Suprapubic skin (tissue), 4 donors: ENCODE measurements at regions not wholly inside any gene's neighbourhood (a gene's known extent, or its start where the extent isn't known, plus 50 kb on each side); places are given as distances from the start of the nearest gene placed in this dataset.

Experiments
- DNase-seq, 2 donors: peaks; one replicate each; pipeline ENCODE4 v3.0.0-alpha.2; 2019; ENCODE audit warnings: low spot score in 2 of 2
- H3K27ac ChIP-seq: fragments of 200-600 bp; sonication (generic); one replicate; pipeline ENCODE4 v1.5.1; 2019
- H3K27me3 ChIP-seq: fragments of 200-600 bp; sonication (generic); one replicate; pipeline ENCODE4 v1.5.1; 2019
- H3K36me3 ChIP-seq: fragments of 200-600 bp; sonication (generic); one replicate; pipeline ENCODE4 v1.5.1; 2019
- H3K4me1 ChIP-seq: fragments of 200-600 bp; sonication (generic); one replicate; pipeline ENCODE4 v1.5.1; 2019
- H3K4me3 ChIP-seq: fragments of 200-600 bp; sonication (generic); one replicate; pipeline ENCODE4 v1.5.1; 2019; ENCODE audit warnings: mild to moderate bottlenecking
- H3K9me3 ChIP-seq: fragments of 200-600 bp; sonication (generic); one replicate; pipeline ENCODE4 v1.5.1; 2019
- EP300 ChIP-seq: sonication (generic); formaldehyde crosslinking; IDR thresholded peaks from one replicate; pipeline ENCODE4 v1.6.1; 2017; ENCODE audit warnings: antibody characterized with exemption
- POLR2A ChIP-seq, 2 donors: fragments of 450-650 bp; IDR thresholded peaks; one replicate each; pipeline ENCODE4 v1.6.1; 2017; ENCODE audit warnings: antibody characterized with exemption in 2 of 2, mild to moderate bottlenecking in 2 of 2, moderate library complexity in 2 of 2
- POLR2AphosphoS5 ChIP-seq, 3 donors: sonication (generic); formaldehyde crosslinking; IDR thresholded peaks; one replicate each; pipeline ENCODE4 v1.6.1; 2017; ENCODE audit warnings: antibody characterized with exemption in 3 of 3
- WGBS: methylation state at CpG from one replicate; pipeline ENCODE4 v1.1.5; 2018; 5-methylcytosine and 5-hydroxymethylcytosine counted together
- TF ChIP-seq, protein P1 (sequence below), 2 donors: fragments of 200-600 bp in 1 of 2; fragments of 450-650 bp in 1 of 2; sonication (generic) in 1 of 2; IDR thresholded peaks; one replicate each; pipeline ENCODE4 v1.5.1; 2016 to 2019; ENCODE audit warnings: antibody characterized with exemption in 2 of 2, mild to moderate bottlenecking in 1 of 2, moderate library complexity in 1 of 2

GRCh38 chr11:19635332-19635731, 77.3 kb upstream of the NAV2 start:
- H3K4me1 ChIP-seq: peaks cover 15% of the 10 kb centered on the region
- H3K4me3 ChIP-seq: no peak overlapping the region
- no peaks in the 10 kb centered on the region for H3K27me3 ChIP-seq
- H3K27ac ChIP-seq: no peak overlapping the region
- no peaks in the 10 kb centered on the region for H3K36me3 ChIP-seq
- DNase-seq: no peak
- TF ChIP-seq POLR2A (IDR thresholded peaks at IDR 0.05) (no peak), POLR2AphosphoS5 (IDR thresholded peaks at IDR 0.05) (no peak), EP300 (no peak)
- TF ChIP-seq, protein P1, sequence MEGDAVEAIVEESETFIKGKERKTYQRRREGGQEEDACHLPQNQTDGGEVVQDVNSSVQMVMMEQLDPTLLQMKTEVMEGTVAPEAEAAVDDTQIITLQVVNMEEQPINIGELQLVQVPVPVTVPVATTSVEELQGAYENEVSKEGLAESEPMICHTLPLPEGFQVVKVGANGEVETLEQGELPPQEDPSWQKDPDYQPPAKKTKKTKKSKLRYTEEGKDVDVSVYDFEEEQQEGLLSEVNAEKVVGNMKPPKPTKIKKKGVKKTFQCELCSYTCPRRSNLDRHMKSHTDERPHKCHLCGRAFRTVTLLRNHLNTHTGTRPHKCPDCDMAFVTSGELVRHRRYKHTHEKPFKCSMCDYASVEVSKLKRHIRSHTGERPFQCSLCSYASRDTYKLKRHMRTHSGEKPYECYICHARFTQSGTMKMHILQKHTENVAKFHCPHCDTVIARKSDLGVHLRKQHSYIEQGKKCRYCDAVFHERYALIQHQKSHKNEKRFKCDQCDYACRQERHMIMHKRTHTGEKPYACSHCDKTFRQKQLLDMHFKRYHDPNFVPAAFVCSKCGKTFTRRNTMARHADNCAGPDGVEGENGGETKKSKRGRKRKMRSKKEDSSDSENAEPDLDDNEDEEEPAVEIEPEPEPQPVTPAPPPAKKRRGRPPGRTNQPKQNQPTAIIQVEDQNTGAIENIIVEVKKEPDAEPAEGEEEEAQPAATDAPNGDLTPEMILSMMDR (IDR thresholded peaks at IDR 0.05): no peak
- no peaks in the 10 kb centered on the region for H3K9me3 ChIP-seq
- WGBS: 93% methylated on average over 3 of the region's 3 CpGs

GRCh38 chr11:19633276-19633675, 79.4 kb upstream of the NAV2 start:
- peak in 1 of 2 donors; percentile 80 for DNase-seq
- Histone ChIP-seq H3K36me3 (no peaks in the 10 kb centered on the region), H3K9me3 (no peaks in the 10 kb centered on the region), H3K4me1 (peaks cover 22% of the 10 kb centered on the region), H3K27me3 (no peaks in the 10 kb centered on the region), H3K4me3 (no peak overlapping the region), H3K27ac (no peak overlapping the region)
- TF ChIP-seq EP300 (no peak), POLR2AphosphoS5 (IDR thresholded peaks at IDR 0.05) (no peak), POLR2A (IDR thresholded peaks at IDR 0.05) (no peak)
- TF ChIP-seq, protein P1 (IDR thresholded peaks at IDR 0.05): no peak
- 48% methylated on average over 3 of the region's 7 CpGs for WGBS

DNA sequence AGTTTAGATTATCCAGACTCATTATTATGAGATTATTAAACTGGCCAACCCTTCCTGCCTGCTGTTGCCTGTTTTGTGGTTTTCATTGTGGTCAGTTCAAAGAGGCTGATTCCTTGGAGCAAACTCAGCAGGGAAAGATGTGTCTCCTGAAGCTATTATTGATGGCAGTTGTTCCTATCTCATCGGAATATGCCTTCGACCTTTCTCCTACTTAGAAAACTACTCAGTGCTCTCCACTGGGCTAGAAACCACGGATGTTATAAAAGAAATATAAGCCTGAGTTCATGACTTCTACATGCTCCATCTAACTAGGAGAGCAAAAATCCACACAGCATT, 80.2 kb upstream of the NAV2 start:
- no peak for DNase-seq
- WGBS: 49% methylated on average over 3 of the region's 3 CpGs
- peaks cover 27% of the 10 kb centered on the region for H3K4me1 ChIP-seq
- no peaks in the 10 kb centered on the region for H3K36me3 ChIP-seq
- TF ChIP-seq POLR2A (IDR thresholded peaks at IDR 0.05) (no peak), EP300 (no peak), POLR2AphosphoS5 (IDR thresholded peaks at IDR 0.05) (no peak)
- TF ChIP-seq, protein P1 (IDR thresholded peaks at IDR 0.05): no peak
- H3K27ac ChIP-seq: no peak overlapping the region
- no peaks in the 10 kb centered on the region for H3K9me3 ChIP-seq
- no peaks in the 10 kb centered on the region for H3K27me3 ChIP-seq
- H3K4me3 ChIP-seq: no peak overlapping the region

DNA sequence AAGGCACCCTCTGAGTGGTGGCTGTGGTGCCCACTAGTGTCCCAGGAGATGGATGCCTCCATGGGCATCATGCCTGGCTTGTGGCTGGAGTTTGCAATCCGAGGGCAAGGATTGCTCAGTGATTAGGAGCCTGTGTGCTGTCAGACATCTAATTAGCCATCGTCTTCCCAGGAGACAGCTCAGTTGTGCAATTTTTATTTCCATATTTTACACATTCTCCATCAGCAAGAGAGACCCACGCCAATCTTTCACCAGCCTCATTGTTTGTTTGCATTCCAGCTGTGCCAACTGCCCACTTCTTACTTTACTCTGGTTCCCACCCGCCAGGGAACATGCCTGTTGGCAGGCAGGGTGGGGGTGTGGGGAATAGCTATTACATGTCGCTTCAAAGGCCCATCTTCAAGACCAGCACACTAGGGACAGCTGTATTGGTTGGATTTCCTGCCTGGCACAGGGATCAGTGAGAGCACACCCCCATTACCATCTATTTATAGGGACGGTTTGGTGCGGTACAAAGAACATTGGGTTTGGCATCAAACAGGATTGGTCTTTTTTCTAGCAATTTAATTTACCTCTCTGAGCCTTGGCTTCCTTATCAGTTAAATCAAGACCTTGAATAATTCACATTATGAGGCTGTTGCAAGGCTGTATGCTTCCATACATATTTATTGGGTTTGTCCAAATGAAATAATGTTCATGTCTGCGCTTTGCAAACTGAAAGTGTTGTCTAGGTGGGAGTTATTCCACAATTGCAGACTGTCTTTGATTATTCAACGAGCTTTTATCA, 80.7 kb upstream of the NAV2 start:
- Histone ChIP-seq H3K9me3 (no peaks in the 10 kb centered on the region), H3K27me3 (no peaks in the 10 kb centered on the region), H3K4me1 (peaks cover 30% of the 10 kb centered on the region), H3K36me3 (no peaks in the 10 kb centered on the region), H3K27ac (no peak overlapping the region), H3K4me3 (no peak overlapping the region)
- TF ChIP-seq EP300 (no peak), POLR2AphosphoS5 (IDR thresholded peaks at IDR 0.05) (no peak), POLR2A (IDR thresholded peaks at IDR 0.05) (no peak)
- TF ChIP-seq, protein P1 (IDR thresholded peaks at IDR 0.05): no peak
- WGBS: 56% methylated on average over 9 of the region's 9 CpGs
- no peak for DNase-seq

GRCh38 chr11:19628018-19628417, 84.6 kb upstream of the NAV2 start:
- Histone ChIP-seq H3K27ac (peak overlapping the region; percentile 74), H3K36me3 (no peaks in the 10 kb centered on the region), H3K9me3 (no peaks in the 10 kb centered on the region), H3K4me1 (peaks cover 23% of the 10 kb centered on the region), H3K27me3 (no peaks in the 10 kb centered on the region), H3K4me3 (no peak overlapping the region)
- 42% methylated on average over 4 of the region's 5 CpGs for WGBS
- TF ChIP-seq, protein P1 (IDR thresholded peaks at IDR 0.05): no peak
- peak; percentile 25 to 96 (median 71) for TF ChIP-seq POLR2AphosphoS5 (IDR thresholded peaks at IDR 0.05)
- peak; percentile 67 for TF ChIP-seq EP300
- peak; percentile 92 for DNase-seq
